Left forelimb (tissue), 1 donor: ENCODE measurements at regions not wholly inside any gene's neighbourhood (a gene's known extent, or its start where the extent isn't known, plus 50 kb on each side); places are given as distances from the start of the nearest gene placed in this dataset.

Source experiments
- DNase-seq: peaks from one replicate; pipeline ENCODE4 v3.0.0-alpha.2; 2018; ENCODE audit warnings: low spot score

- no peak for DNase-seq
These were observed 89.5 kb upstream of the HNRNPA3 start for GRCh38 chr2:177123048-177123447.

- DNase-seq = no peak
These were observed 88.2 kb upstream of the HNRNPA3 start for GRCh38 chr2:177124371-177124770.

GRCh38 chr2:177127821-177128220 is 84.8 kb upstream of the HNRNPA3 start:
- DNase-seq = no peak

GRCh38 chr2:177129610-177130009 is 83.0 kb upstream of the HNRNPA3 start:
- DNase-seq = no peak

GRCh38 chr2:177131858-177132257 is 80.7 kb upstream of the HNRNPA3 start:
- no peak for DNase-seq

- no peak for DNase-seq
These were observed 73.8 kb upstream of the HNRNPA3 start for GRCh38 chr2:177138823-177139222.

- DNase-seq = no peak
These were observed 70.7 kb upstream of the HNRNPA3 start for GRCh38 chr2:177141866-177142265.

- DNase-seq = no peak
These were observed 69.2 kb upstream of the HNRNPA3 start for GRCh38 chr2:177143444-177143843.

- no peak for DNase-seq
These were observed 65.4 kb upstream of the HNRNPA3 start for GRCh38 chr2:177147093-177147694.

- DNase-seq = no peak
These were observed 64.7 kb upstream of the HNRNPA3 start for GRCh38 chr2:177147834-177148445.

- peak; percentile 86 for DNase-seq
These were observed 64.0 kb upstream of the HNRNPA3 start for GRCh38 chr2:177148477-177149154.

GRCh38 chr2:177149155-177149503 is 63.5 kb upstream of the HNRNPA3 start:
- DNase-seq = no peak

- no peak for DNase-seq
These were observed 58.8 kb upstream of the HNRNPA3 start for GRCh38 chr2:177153805-177154204.

GRCh38 chr2:177154809-177155208 is 57.8 kb upstream of the HNRNPA3 start:
- DNase-seq = no peak

- no peak for DNase-seq
These were observed 57.0 kb upstream of the HNRNPA3 start for GRCh38 chr2:177155631-177156030.

GRCh38 chr2:177161741-177162460 is 50.7 kb upstream of the HNRNPA3 start:
- DNase-seq = no peak
